RWPE2 (cell line): ENCODE measurements at regions not wholly inside any gene's neighbourhood (a gene's known extent, or its start where the extent isn't known, plus 50 kb on each side); places are given as distances from the start of the nearest gene placed in this dataset.

Source experiments
- ATAC-seq: fragments of 200-7000 bp; cut with Tn5 transposase; 3 replicates; pipeline ENCODE4 v1.9.1; 2021; ENCODE audit warnings: low read depth
- DNase-seq: peaks from one replicate; pipeline ENCODE4 v3.0.0-alpha.2; 2020; ENCODE audit warnings: low spot score
- H3K27ac ChIP-seq: fragments of 450-650 bp; 2 replicates; pipeline ENCODE4 v1.5.1; 2017; ENCODE audit warnings: mild to moderate bottlenecking; ENCODE audit not compliant: poor library complexity, severe bottlenecking
- H3K27me3 ChIP-seq: fragments of 250-450 bp; sonication (Bioruptor Pico); 2 replicates; pipeline ENCODE4 v1.5.1; 2021; ENCODE audit warnings: mild to moderate bottlenecking, moderate library complexity; ENCODE audit not compliant: insufficient read depth, poor library complexity, severe bottlenecking
- H3K36me3 ChIP-seq: fragments of 250-450 bp; sonication (Bioruptor Pico); 2 replicates; pipeline ENCODE4 v1.5.1; 2020; ENCODE audit warnings: low read depth, mild to moderate bottlenecking, moderate library complexity
- H3K4me1 ChIP-seq: fragments of 250-450 bp; sonication (Bioruptor Pico); 2 replicates; pipeline ENCODE4 v1.5.1; 2021; ENCODE audit warnings: mild to moderate bottlenecking, moderate library complexity; ENCODE audit not compliant: insufficient read depth, poor library complexity, severe bottlenecking
- H3K4me3 ChIP-seq: fragments of 250-450 bp; sonication (Bioruptor Pico); 2 replicates; pipeline ENCODE4 v1.5.1; 2021; ENCODE audit warnings: mild to moderate bottlenecking, moderate library complexity; ENCODE audit not compliant: severe bottlenecking
- H3K9me3 ChIP-seq: fragments of 250-450 bp; sonication (Bioruptor Pico); 2 replicates; pipeline ENCODE4 v1.5.1; 2021; ENCODE audit warnings: mild to moderate bottlenecking, moderate library complexity; ENCODE audit not compliant: severe bottlenecking
- CTCF ChIP-seq: fragments of 450-650 bp; IDR thresholded peaks from one replicate; pipeline ENCODE4 v1.5.1; 2017; ENCODE audit warnings: mild to moderate bottlenecking, moderate library complexity; ENCODE audit not compliant: poor library complexity, severe bottlenecking

DNA sequence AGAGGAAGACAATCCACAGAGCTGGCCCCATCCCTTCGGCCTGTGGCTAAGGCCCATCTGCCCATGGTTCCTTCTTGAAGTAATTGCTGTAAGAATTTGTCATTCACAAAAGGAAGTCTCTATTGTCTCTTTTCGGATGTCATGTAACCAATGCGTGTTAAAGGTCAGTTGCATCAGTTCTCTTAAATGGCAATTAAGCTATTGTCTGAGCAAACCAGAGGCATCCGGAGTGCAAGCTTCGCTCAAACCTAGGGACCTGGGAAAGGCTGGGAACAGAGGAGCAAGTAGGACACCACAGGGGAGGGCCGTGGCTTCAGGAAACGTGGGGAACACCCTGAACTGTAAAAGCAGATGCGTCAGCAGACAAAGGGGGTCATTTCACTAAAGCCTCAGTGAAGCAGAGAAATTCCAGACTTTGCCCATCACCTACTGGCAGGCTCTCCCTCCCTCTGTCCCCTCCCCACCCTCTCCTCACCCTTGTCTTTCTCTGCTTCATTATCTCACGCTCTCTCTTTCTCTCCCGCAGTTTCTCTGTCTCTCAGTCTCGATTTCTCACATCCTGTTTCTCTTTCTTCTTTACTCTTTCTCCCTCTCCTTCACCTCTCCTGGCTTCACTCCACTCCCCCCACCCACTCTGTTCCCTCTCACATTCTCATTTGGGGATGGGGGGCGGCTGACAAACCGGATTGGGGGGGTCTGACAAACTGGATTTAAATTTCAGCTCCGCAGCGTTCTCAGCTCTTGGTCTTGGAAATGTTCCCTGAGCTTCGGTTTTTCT, 204.6 kb upstream of the TNP1 start:
- no peaks in the 10 kb centered on the region for H3K9me3 ChIP-seq
- no peak for TF ChIP-seq CTCF
- no peak overlapping the region for H3K27ac ChIP-seq
- H3K36me3 ChIP-seq = no peaks in the 10 kb centered on the region
- H3K4me3 ChIP-seq = no peak overlapping the region
- no peaks in the 10 kb centered on the region for H3K4me1 ChIP-seq
- no peak for ATAC-seq
- DNase-seq = no peak
- no peaks in the 10 kb centered on the region for H3K27me3 ChIP-seq

DNA sequence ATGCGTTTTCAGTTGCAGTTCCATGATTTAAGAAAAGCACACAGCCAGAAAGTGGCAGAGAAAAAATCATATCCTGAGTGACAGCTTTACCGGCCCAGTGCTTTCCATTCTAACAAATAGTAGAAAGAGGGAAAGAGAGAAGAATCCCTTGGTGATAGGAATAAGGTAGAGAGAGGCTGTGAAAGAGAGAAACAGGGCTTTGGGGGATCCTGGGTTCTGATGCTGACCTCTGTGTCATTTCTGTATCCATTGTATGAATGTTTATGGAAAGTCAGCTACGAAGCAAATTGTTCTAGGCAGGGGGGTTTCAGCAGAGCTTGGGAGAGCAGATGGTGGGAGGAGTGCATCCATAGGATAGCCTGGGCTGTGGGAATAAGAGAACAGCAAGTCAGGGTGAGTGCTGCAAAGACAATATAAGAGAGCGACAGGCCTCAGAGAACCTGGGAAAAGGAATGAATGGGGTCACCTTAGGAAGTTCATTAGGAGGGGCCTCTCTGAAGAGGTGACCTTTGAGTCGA, 203.4 kb upstream of the TNP1 start:
- H3K9me3 ChIP-seq = no peaks in the 10 kb centered on the region
- ATAC-seq (no peak), DNase-seq (no peak)
- no peak overlapping the region for H3K27ac ChIP-seq
- H3K27me3 ChIP-seq = no peaks in the 10 kb centered on the region
- H3K4me1 ChIP-seq = no peaks in the 10 kb centered on the region
- no peak overlapping the region for H3K4me3 ChIP-seq
- no peak for TF ChIP-seq CTCF
- H3K36me3 ChIP-seq = no peaks in the 10 kb centered on the region

DNA sequence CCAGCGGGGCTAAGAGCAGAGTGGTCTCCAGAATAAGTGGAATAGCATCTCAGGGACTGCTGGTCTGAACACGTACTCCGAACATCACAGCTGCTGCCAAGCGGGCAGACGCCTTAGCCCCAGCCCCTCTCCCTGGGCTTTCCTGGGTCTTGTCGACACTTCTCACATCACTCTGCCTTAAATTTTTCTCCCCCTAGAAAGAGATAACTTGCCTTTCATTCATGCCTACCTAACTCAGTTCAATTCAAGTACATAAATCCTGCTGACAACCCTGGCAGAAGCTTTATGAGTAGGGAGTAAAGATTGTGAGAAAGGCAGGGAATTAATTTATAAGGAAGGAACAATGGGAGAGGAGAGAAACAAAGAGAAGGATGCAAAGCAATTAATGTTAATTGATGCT, 202.9 kb upstream of the TNP1 start:
- Histone ChIP-seq H3K36me3 (no peaks in the 10 kb centered on the region), H3K27me3 (no peaks in the 10 kb centered on the region), H3K27ac (no peak overlapping the region), H3K4me3 (no peak overlapping the region), H3K9me3 (no peaks in the 10 kb centered on the region), H3K4me1 (no peaks in the 10 kb centered on the region)
- TF ChIP-seq CTCF = no peak
- ATAC-seq = no peak
- DNase-seq = no peak

- no peak for DNase-seq
- H3K27me3 ChIP-seq = no peaks in the 10 kb centered on the region
- no peak for ATAC-seq
- H3K36me3 ChIP-seq = no peaks in the 10 kb centered on the region
- H3K27ac ChIP-seq = no peak overlapping the region
- H3K4me3 ChIP-seq = no peak overlapping the region
- no peak for TF ChIP-seq CTCF
- no peaks in the 10 kb centered on the region for H3K9me3 ChIP-seq
- no peaks in the 10 kb centered on the region for H3K4me1 ChIP-seq
These were observed 202.1 kb upstream of the TNP1 start for GRCh38 chr2:217061916-217062505.

GRCh38 chr2:217060951-217061547, 201.2 kb upstream of the TNP1 start:
- Histone ChIP-seq H3K4me1 (no peaks in the 10 kb centered on the region), H3K27me3 (no peaks in the 10 kb centered on the region), H3K9me3 (no peaks in the 10 kb centered on the region), H3K4me3 (no peak overlapping the region), H3K27ac (no peak overlapping the region), H3K36me3 (no peaks in the 10 kb centered on the region)
- DNase-seq (no peak), ATAC-seq (no peak)
- TF ChIP-seq CTCF = no peak
